ENCODE measurements at regions not wholly inside any gene's neighbourhood (a gene's known extent, or its start where the extent isn't known, plus 50 kb on each side); places are given as distances from the start of the nearest gene placed in this dataset.
"Not testable (repeated sequence)": the region's sequence is repeated elsewhere in the genome, so short reads cannot be mapped to it uniquely, and the experiment has no call there.

DNA sequence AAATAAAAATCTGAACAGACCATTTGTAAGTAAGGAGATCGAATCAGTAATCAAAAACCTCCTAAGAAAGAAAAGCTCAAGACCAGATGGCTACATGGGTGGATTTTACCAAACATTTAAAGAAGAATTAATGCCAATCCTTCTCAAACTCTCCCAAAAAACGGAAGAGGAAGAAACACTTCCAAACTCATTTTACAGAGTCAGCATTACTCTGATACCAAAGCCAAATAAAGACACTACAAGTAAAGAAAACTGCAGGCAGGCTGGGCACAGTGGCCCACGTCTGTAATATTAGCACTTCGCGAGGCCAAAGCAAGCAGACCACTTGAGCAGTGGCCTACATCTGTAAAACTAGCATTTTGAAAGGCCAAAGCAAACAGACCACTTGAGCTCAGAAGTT lies 159.8 kb downstream of the DPY19L2 start:
- FAIRE-seq: no peak

- FAIRE-seq: no peak
Observed at GRCh38 chr12:63499567-63499966, 168.7 kb downstream of the DPY19L2 start.

GRCh38 chr12:63498239-63498638 lies 170.1 kb downstream of the DPY19L2 start:
- no peak for FAIRE-seq

DNA sequence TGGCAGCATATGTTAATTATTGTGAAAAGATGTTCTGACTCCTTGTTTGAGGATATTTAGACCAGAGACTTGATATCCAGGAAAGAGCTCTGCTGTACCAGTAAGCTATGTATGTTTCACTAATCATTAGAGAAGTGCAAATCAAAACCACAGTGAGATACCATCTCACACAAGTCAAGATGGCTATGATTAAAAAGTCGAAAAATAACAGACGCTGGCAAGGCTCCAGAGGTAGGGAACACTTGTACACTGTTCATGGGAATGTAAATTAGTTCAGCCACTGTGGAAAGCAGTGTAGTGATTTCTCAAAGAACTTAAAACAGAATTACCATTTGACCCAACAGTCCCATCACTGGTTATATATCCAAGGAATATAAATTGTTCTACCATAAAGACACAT lies 171.6 kb downstream of the DPY19L2 start:
- no peak for FAIRE-seq

DNA sequence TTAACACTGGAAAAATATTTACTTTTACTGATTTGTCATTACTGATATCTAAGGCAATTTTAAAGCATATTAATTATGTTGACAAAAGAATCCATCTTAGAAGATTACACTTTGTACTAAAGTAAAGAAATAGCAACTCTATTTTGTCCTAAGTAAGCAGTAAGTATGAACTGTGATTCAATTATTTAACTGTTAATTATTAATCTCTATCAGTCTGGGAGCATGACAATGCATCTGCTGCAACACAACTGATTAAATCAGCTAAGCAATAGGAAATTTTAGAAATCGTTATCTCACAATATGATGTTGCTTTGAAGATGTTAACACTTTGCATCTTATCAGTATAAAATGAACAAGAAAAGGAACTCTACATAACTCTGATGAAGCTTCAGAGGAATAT lies 172.3 kb downstream of the DPY19L2 start:
- FAIRE-seq: peak; percentile 24

DNA sequence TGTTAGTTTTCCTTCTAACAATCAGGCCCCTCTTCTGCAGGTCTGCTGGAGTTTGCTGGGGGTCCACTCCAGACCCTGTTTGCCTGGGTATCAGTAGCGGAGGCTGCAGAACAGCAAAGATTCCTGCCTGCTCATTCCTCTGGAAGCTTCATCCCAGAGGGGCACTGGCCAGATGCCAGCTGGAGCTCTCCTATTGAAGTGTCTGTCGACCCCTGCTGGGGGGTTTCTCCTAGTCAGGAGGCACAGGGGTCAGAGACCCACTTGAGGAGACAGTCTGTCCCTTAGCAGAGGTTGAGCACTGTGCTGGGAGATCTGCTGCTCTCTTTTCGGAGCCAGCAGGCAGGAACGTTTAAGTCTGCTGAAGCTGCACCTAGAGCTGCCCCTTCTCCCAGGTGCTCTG lies 174.9 kb downstream of the DPY19L2 start:
- not testable (repeated sequence) for FAIRE-seq

DNA sequence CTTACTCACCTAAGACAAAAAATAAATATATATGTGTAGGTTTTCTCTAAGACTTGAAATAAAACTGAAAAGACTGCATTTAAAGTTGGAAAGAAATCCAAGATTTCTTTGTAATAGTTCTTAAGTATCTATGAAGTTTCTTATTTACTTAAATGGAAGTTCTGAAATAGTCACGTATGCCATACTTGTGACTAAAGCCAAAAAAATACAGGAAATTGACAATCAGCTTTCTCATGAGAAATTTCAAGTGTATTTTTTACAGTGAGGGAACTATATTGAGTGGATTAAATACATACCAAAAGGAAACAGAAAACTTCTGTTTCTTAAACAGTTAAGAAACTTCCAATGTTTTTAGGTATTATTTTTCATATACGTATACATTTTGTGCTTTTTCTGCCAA lies 188.1 kb downstream of the DPY19L2 start:
- FAIRE-seq: peak; percentile 24

DNA sequence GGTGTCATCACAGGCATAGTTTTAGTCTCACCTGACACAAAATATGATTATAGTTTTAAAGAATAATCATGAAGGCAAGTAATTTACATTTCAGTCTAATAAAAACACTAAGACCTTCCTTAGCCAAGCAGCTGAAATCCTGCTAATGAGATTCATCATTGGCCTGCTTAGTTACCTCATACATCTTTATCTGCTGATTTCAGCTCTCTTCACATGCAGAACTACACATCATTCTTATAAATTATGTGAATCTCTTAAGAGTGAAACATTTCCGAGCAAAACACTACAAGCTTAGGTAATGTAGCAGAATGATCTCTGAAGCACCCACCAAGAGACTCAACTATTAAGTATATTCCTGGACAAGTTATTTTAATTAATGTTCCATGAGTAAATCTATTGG lies 198.1 kb downstream of the DPY19L2 start:
- FAIRE-seq: no peak

DNA sequence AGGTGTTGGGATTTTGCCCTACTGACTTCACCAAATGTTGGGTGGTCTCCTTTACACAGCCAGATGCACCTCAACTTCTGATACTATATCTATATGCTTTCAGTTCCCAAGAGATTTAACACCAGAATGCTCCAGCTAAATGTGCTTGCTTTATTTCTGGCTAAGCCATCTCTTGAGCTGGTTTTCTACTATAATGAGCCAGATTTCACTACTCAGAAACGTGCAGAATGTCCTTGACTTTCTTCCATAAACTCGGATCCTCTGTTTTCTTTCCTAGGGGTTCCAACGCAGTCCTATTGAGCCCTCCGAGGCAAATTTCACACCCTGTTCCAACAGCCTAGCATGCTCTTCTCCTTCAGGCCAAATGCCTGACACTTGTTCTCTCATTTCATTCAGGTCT lies 200.3 kb downstream of the DPY19L2 start:
- FAIRE-seq: no peak

GRCh38 chr12:63457857-63458256 lies 210.4 kb downstream of the DPY19L2 start:
- no peak for FAIRE-seq

DNA sequence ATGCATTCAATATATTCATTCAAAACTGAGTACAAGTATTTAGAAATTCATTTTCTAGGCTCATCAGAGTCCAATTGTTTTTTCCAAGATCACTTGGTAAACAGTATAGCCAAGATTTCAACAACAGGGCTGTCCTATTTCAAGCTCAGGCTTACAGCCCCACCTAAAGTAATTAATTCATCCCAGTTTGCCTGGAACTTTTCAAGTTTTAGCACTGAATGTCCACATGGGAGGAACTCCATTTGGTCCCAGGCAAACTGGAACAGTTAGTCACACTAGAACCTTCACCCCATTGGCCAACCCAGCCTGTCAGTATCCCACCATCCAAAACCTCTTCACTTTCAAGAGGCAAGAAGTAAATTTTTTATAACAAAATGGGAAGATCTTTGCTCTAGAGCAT lies 210.9 kb downstream of the DPY19L2 start:
- no peak for FAIRE-seq

DNA sequence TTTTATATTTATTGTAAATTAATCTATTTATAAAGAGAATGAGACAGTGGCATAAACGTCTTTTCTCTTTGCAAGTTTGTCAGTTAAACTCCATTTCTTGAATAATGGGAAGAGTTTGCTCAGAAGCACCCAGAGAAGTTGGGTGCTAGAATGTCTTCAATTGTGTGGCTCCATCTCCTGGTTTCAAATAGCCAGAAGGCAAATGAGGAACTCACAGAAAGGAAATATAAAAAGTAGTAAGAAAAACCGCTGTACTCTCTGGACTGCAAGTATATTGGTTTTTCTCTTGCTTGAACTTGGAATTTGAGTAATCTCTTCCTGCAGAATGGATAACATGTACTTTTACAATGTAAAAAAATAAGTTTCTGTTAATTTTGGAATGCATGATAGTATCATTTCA lies 217.5 kb downstream of the DPY19L2 start:
- no peak for FAIRE-seq

DNA sequence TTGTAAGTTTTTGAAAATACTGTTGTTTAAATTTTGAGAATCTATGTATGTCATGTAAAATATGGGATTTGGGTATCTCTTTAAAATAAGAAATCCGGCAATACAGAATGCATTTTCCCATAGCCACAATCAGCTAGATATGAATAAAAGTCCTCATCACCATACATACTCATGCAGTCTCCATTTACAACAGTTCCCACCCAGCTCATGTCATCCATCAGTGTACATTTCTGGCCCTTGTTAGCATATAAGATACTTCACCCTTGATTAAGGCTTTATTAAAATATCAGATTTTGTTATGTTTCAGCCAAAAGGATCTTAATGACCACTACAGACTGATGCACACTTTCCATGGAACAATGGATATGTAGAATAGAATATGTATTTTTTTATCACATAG lies 218.0 kb downstream of the DPY19L2 start:
- no peak for FAIRE-seq

DNA sequence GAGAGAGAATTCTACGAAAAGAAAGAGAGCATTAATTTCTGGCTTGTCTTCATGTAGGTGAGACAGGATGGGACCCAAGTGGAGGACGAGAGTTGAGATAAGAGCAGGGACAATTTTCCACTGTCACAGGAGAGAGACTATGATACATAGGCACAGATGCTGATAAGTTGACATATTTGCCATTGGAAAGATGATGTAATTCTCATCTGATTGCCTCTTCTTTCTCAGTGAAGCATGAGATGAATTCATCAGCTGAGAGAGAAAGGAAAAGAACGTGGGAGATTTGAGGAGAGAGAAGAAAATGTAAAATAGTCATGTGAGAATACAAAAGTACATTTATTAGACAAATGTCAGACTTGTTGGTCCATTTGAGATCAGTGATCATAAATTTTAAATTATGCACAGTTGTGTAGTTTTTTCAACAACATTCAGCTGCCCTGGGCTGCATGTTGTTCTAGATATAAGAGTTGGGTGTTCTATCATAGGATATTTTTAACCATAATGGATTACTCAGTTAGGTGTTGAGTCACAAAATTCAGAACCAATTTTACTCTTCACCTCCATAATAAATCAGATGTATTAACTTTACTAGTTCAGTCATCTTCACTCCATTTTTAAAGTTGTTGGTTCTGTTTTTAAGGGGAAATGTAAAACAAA lies 222.9 kb downstream of the DPY19L2 start:
- FAIRE-seq: no peak

DNA sequence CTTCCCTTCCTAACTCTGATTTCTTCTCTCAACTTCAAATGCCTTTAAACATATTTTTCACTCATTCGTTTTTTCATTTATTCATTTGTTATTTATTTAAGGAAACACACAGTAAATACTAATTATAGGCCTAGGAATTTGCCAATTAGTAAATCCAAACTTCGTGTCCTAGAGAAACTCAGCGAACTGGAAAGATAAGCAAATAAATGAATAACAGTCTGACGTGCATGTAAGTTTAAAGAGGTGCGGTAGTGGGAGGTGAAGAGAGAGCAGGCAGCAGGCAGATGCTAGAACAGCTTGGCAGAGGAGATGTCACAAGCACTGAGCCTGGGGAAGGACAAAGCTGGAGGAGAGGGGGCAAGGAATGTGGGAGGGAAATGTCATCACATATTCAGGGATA lies 228.2 kb downstream of the DPY19L2 start:
- FAIRE-seq: no peak

GRCh38 chr12:63434384-63434783 lies 233.9 kb downstream of the DPY19L2 start:
- FAIRE-seq: not testable (repeated sequence)

DNA sequence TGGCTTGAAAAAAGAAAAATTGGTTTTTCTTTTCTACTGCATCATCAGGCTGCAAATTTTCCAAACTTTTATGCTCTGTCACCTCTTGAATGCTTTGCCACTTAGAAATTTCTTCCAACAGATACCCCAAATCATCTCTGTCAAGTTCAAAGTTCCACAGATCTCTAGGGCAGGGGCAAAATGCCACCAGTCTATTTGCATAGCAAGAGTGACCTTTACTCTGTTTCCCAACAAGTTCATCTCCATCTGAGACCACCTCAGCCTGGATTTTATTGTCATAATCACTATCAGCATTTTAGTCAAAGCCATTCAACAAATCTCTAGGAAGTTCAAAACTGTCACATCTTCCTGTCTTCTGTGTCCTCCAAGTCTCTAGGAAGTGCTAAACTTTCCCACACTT lies 240.3 kb downstream of the DPY19L2 start:
- not testable (repeated sequence) for FAIRE-seq

- FAIRE-seq: not testable (repeated sequence)
Observed at GRCh38 chr12:63427029-63427428, 241.3 kb downstream of the DPY19L2 start.

- FAIRE-seq: no peak
Observed at GRCh38 chr12:63424671-63425070, 243.6 kb downstream of the DPY19L2 start.

- no peak for FAIRE-seq
Observed at GRCh38 chr12:63423839-63424238, 244.5 kb downstream of the DPY19L2 start.

DNA sequence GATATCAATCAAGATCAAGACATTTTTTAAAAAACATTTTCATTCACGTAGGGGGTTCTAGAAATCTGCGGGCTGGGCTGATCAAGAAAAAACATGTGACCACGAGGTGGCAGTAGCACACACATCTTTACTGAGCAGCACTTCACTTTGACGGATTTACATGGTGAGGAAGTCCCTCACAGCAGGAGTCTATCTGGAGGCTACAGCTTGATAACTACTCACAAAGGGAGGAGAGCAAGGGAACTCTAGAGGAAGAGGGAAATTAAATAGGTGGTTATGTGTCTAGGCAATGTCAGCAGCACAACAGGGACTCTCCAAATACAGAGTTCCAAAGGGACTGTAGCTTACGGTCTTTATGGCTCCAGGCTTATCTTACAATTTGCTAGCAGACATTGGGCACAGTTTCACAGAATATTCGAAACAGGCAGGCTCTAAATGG lies 248.1 kb downstream of the DPY19L2 start:
- FAIRE-seq: no peak

DNA sequence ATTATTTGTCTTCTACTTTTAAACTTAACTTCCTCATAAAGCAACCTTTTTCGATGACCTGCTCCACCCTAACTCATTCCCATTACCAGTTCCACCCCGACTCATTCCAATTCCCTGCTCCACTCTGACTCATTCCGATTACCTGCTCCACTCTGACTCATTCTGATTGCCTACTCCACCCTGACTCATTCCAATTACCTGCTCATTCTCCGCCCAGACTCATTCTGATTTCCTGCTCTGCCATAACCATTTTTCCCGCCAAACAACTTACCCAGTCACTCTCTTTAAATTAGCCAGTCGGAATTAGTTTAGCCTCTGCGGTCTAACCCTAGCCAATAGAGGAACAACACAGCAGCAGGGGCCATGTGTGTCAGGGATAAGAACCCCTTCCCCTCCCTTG lies 249.1 kb downstream of the DPY19L2 start:
- FAIRE-seq: no peak

DNA sequence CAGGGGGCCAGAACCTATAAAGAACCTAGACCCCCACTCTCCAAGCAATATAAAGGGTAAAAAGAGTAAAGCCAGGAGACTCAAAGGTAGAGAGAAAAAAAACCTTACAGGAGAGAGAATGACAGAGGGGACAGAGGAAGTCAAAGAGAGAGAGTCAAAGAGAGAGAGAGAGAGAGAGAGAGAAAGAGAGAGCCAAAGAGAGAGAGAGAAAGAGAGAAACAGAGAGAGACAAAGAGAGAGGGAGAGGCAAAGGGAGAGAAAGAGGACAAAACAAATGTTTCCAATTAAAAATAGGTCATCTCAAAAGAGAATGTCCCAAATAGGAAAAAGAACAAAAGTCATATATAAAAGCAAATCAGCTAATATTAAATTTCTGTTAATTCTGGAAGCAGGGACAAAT lies 251.5 kb downstream of the DPY19L2 start:
- FAIRE-seq: no peak

DNA sequence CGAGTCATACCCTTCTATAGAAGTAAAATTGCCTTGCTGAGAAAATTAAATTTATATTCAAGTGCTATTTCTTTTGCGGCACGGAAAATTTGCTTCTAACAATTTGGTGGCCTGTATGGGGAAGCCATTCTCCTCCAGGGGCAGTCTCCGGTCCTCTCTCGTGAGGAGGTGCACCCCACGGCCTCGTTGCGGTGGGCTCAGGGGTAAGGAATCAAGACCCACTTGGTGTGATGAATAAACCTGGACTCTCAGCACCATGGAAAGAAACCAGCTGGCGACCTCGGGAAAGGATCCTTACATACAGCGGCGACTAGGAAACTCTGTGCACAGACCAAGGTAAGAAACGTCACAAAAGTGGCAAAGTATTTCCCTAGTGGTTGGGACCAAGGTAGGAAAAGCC lies 252.9 kb downstream of the DPY19L2 start:
- no peak for FAIRE-seq

DNA sequence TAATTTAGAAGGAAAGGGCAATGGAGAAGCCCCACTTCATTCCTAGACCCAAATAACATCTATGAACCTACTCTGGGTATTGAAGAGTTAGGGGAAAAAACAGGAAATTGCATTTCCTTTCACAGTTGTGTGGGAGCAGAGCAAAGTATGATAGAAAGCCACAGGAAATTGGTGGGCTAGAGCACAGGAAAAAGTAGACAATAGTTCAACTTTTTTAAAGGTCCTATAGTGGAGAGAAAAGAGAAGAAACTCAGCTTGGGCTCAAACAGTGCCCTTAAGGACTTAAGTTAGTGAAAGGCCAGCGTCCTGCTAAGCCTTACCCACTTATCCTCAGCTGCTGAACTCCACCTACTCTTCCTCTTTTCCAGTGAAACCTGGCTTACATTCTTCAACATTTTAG lies 258.1 kb downstream of the DPY19L2 start:
- FAIRE-seq: no peak

DNA sequence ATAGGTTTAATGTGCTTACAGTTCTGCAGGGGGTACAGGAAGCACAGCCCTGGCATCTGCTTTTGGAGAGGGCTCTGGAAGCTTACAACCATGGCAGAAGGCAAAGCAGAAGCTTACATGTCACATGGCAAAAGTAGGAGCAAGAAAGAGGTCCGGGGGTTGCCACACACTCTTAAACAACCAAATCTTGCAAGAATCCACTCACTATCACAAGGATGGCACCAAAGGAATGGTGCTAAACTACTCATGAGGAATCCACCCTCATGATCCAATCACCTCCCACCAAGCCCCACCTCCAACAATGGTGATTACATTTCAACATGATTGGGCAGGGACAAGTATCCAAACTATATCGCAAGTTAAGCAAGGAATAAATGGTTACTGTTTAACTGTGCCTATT lies 255.8 kb upstream of the AVPR1A start:
- FAIRE-seq: no peak

Data from islet of Langerhans (tissue), 1 donor.